Stimulated activated naive CD8-positive, alpha-beta T cell treated with anti-CD3 and anti-CD28 coated beads, Interleukin-15, Interleukin-2, amounts not matched to agents 100 ng/mL and 50 ng/mL, for 24 hours (primary cell): ENCODE measurements at regions not wholly inside any gene's neighbourhood (a gene's known extent, or its start where the extent isn't known, plus 50 kb on each side); places are given as distances from the start of the nearest gene placed in this dataset.

Experiments
- H3K27ac Mint-ChIP-seq: one replicate; pipeline ENCODE4 v1.8.0; 2021; ENCODE audit warnings: mild to moderate bottlenecking, mixed read lengths
- H3K27me3 Mint-ChIP-seq: one replicate; pipeline ENCODE4 v1.8.0; 2021; ENCODE audit warnings: mixed read lengths
- H3K36me3 Mint-ChIP-seq: one replicate; pipeline ENCODE4 v1.8.0; 2021; ENCODE audit warnings: low read depth, mixed read lengths
- H3K4me1 Mint-ChIP-seq: one replicate; pipeline ENCODE4 v1.8.0; 2021; ENCODE audit warnings: low read depth, mixed read lengths
- H3K4me3 Mint-ChIP-seq: one replicate; pipeline ENCODE4 v1.8.0; 2021; ENCODE audit warnings: mild to moderate bottlenecking, mixed read lengths
- H3K9me3 Mint-ChIP-seq: one replicate; pipeline ENCODE4 v1.8.0; 2021; ENCODE audit warnings: mixed read lengths

- H3K36me3 Mint-ChIP-seq, result no peaks in the 10 kb centered on the region
- no peaks in the 10 kb centered on the region for H3K27me3 Mint-ChIP-seq
- H3K4me1 Mint-ChIP-seq, result no peaks in the 10 kb centered on the region
- H3K27ac Mint-ChIP-seq, result no peak overlapping the region
- peaks cover 7% of the 10 kb centered on the region for H3K9me3 Mint-ChIP-seq
- H3K4me3 Mint-ChIP-seq, result no peak overlapping the region
These were observed 209.6 kb upstream of the DDI1 start for GRCh38 chr11:103826856-103827255.

- no peak overlapping the region for H3K4me3 Mint-ChIP-seq
- no peaks in the 10 kb centered on the region for H3K36me3 Mint-ChIP-seq
- H3K27me3 Mint-ChIP-seq, result no peaks in the 10 kb centered on the region
- no peak overlapping the region for H3K27ac Mint-ChIP-seq
- H3K4me1 Mint-ChIP-seq, result no peaks in the 10 kb centered on the region
- H3K9me3 Mint-ChIP-seq, result peaks cover 23% of the 10 kb centered on the region
These were observed 206.8 kb upstream of the DDI1 start for GRCh38 chr11:103829596-103829995.

- no peak overlapping the region for H3K27ac Mint-ChIP-seq
- no peaks in the 10 kb centered on the region for H3K4me1 Mint-ChIP-seq
- H3K27me3 Mint-ChIP-seq, result no peaks in the 10 kb centered on the region
- no peaks in the 10 kb centered on the region for H3K36me3 Mint-ChIP-seq
- no peak overlapping the region for H3K4me3 Mint-ChIP-seq
- peaks cover 23% of the 10 kb centered on the region for H3K9me3 Mint-ChIP-seq
These were observed 206.2 kb upstream of the DDI1 start for GRCh38 chr11:103830205-103830604.

GRCh38 chr11:103832762-103833161 is 203.7 kb upstream of the DDI1 start:
- no peak overlapping the region for H3K4me3 Mint-ChIP-seq
- H3K4me1 Mint-ChIP-seq, result no peaks in the 10 kb centered on the region
- no peak overlapping the region for H3K27ac Mint-ChIP-seq
- H3K27me3 Mint-ChIP-seq, result no peaks in the 10 kb centered on the region
- H3K9me3 Mint-ChIP-seq, result peaks cover 32% of the 10 kb centered on the region
- no peaks in the 10 kb centered on the region for H3K36me3 Mint-ChIP-seq

- no peaks in the 10 kb centered on the region for H3K4me1 Mint-ChIP-seq
- H3K36me3 Mint-ChIP-seq, result no peaks in the 10 kb centered on the region
- H3K9me3 Mint-ChIP-seq, result no peaks in the 10 kb centered on the region
- H3K4me3 Mint-ChIP-seq, result no peak overlapping the region
- H3K27me3 Mint-ChIP-seq, result no peaks in the 10 kb centered on the region
- H3K27ac Mint-ChIP-seq, result no peak overlapping the region
These were observed 194.2 kb upstream of the DDI1 start for GRCh38 chr11:103842191-103842590.

- no peak overlapping the region for H3K4me3 Mint-ChIP-seq
- H3K9me3 Mint-ChIP-seq, result no peaks in the 10 kb centered on the region
- no peaks in the 10 kb centered on the region for H3K27me3 Mint-ChIP-seq
- no peak overlapping the region for H3K27ac Mint-ChIP-seq
- H3K4me1 Mint-ChIP-seq, result no peaks in the 10 kb centered on the region
- no peaks in the 10 kb centered on the region for H3K36me3 Mint-ChIP-seq
These were observed 193.6 kb upstream of the DDI1 start for GRCh38 chr11:103842795-103843194.

GRCh38 chr11:103844327-103845215 is 191.9 kb upstream of the DDI1 start:
- H3K36me3 Mint-ChIP-seq, result no peaks in the 10 kb centered on the region
- H3K27me3 Mint-ChIP-seq, result no peaks in the 10 kb centered on the region
- H3K4me1 Mint-ChIP-seq, result no peaks in the 10 kb centered on the region
- H3K27ac Mint-ChIP-seq, result no peak overlapping the region
- no peaks in the 10 kb centered on the region for H3K9me3 Mint-ChIP-seq
- no peak overlapping the region for H3K4me3 Mint-ChIP-seq

- H3K9me3 Mint-ChIP-seq, result no peaks in the 10 kb centered on the region
- no peak overlapping the region for H3K27ac Mint-ChIP-seq
- H3K4me1 Mint-ChIP-seq, result no peaks in the 10 kb centered on the region
- no peaks in the 10 kb centered on the region for H3K36me3 Mint-ChIP-seq
- H3K27me3 Mint-ChIP-seq, result no peaks in the 10 kb centered on the region
- no peak overlapping the region for H3K4me3 Mint-ChIP-seq
These were observed 191.1 kb upstream of the DDI1 start for GRCh38 chr11:103845331-103845730.

- no peak overlapping the region for H3K4me3 Mint-ChIP-seq
- no peaks in the 10 kb centered on the region for H3K27me3 Mint-ChIP-seq
- no peak overlapping the region for H3K27ac Mint-ChIP-seq
- H3K9me3 Mint-ChIP-seq, result no peaks in the 10 kb centered on the region
- no peaks in the 10 kb centered on the region for H3K4me1 Mint-ChIP-seq
- no peaks in the 10 kb centered on the region for H3K36me3 Mint-ChIP-seq
These were observed 187.8 kb upstream of the DDI1 start for GRCh38 chr11:103848686-103849085.

- Mint-ChIP-seq H3K4me1 (no peaks in the 10 kb centered on the region), H3K27ac (no peak overlapping the region), H3K9me3 (no peaks in the 10 kb centered on the region), H3K27me3 (no peaks in the 10 kb centered on the region), H3K4me3 (no peak overlapping the region), H3K36me3 (no peaks in the 10 kb centered on the region)
These were observed 187.1 kb upstream of the DDI1 start for GRCh38 chr11:103849366-103849765.

GRCh38 chr11:103850419-103851165 is 185.8 kb upstream of the DDI1 start:
- H3K27ac Mint-ChIP-seq, result no peak overlapping the region
- H3K4me3 Mint-ChIP-seq, result no peak overlapping the region
- no peaks in the 10 kb centered on the region for H3K27me3 Mint-ChIP-seq
- no peaks in the 10 kb centered on the region for H3K36me3 Mint-ChIP-seq
- no peaks in the 10 kb centered on the region for H3K9me3 Mint-ChIP-seq
- no peaks in the 10 kb centered on the region for H3K4me1 Mint-ChIP-seq

- H3K4me3 Mint-ChIP-seq, result no peak overlapping the region
- H3K9me3 Mint-ChIP-seq, result no peaks in the 10 kb centered on the region
- no peaks in the 10 kb centered on the region for H3K4me1 Mint-ChIP-seq
- H3K36me3 Mint-ChIP-seq, result no peaks in the 10 kb centered on the region
- no peaks in the 10 kb centered on the region for H3K27me3 Mint-ChIP-seq
- no peak overlapping the region for H3K27ac Mint-ChIP-seq
These were observed 185.2 kb upstream of the DDI1 start for GRCh38 chr11:103851166-103851651.
